Activated CD4-positive, alpha-beta memory T cell treated with anti-CD3 and anti-CD28 coated beads for 36 hours (primary cell): ENCODE measurements at regions not wholly inside any gene's neighbourhood (a gene's known extent, or its start where the extent isn't known, plus 50 kb on each side); places are given as distances from the start of the nearest gene placed in this dataset.
"Not testable (repeated sequence)": the region's sequence is repeated elsewhere in the genome, so short reads cannot be mapped to it uniquely, and the experiment has no call there.

Experiments
- CTCF ChIA-PET: fragments of 350-600 bp; sonication (Branson Sonifier 250); formaldehyde crosslinking; loops from one replicate; lab custom pipeline; 2021; ENCODE audit warnings: antibody characterized with exemption, inconsistent platforms; lab: Charles Lee
- POLR2A ChIA-PET: fragments of 350-600 bp; sonication (Branson Sonifier 250); formaldehyde crosslinking; loops from one replicate; lab custom pipeline; 2021; ENCODE audit warnings: antibody characterized with exemption; lab: Charles Lee
- DNase-seq: peaks from one replicate; pipeline ENCODE4 v3.0.0-alpha.2; 2020
- H3K27ac Mint-ChIP-seq: one replicate; pipeline ENCODE4 v1.8.0; 2021; ENCODE audit warnings: mixed read lengths
- H3K27me3 Mint-ChIP-seq: one replicate; pipeline ENCODE4 v1.8.0; 2021; ENCODE audit warnings: mixed read lengths
- H3K36me3 Mint-ChIP-seq: one replicate; pipeline ENCODE4 v1.8.0; 2021; ENCODE audit warnings: mixed read lengths
- H3K4me1 Mint-ChIP-seq: one replicate; pipeline ENCODE4 v1.8.0; 2021; ENCODE audit warnings: low read depth, mixed read lengths
- H3K4me3 Mint-ChIP-seq: one replicate; pipeline ENCODE4 v1.8.0; 2021; ENCODE audit warnings: mild to moderate bottlenecking, mixed read lengths
- H3K9me3 Mint-ChIP-seq: one replicate; pipeline ENCODE4 v1.8.0; 2021; ENCODE audit warnings: mixed read lengths
- intact Hi-C: fragments of 100-400 bp; cut with micrococcal nuclease; formaldehyde crosslinking; loops from one replicate; pipeline ENCODE4 v1.15.1; 2023

GRCh38 chr15:54789376-54789775, 407.4 kb downstream of the RSL24D1 start:
- Mint-ChIP-seq H3K4me3 (no peak overlapping the region), H3K36me3 (no peaks in the 10 kb centered on the region), H3K27ac (no peak overlapping the region), H3K4me1 (no peaks in the 10 kb centered on the region), H3K9me3 (peaks cover 5% of the 10 kb centered on the region), H3K27me3 (no peaks in the 10 kb centered on the region)
- CTCF ChIA-PET: no interaction called here
- intact Hi-C loops: no loop called here
- no peak for DNase-seq
- POLR2A ChIA-PET: no interaction called here

DNA sequence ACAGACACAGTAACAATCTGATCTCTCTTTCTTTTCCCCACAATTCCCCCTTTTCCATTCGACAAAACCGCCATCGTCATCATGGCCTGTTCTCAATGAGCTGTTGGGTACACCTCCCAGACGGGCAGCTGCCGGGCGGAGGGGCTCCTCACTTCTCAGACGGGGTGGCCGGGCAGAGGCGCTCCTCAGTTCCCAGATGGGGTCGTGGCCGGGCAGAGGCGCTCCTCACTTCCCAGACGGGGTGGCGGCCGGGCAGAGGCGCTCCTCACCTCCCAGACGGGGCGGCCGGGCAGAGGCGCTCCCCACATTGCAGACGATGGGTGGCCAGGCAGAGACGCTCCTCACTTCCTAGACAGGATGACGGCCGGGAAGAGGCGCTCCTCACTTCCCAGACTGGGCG, 415.5 kb downstream of the RSL24D1 start:
- H3K4me3 Mint-ChIP-seq, CTCF ChIA-PET, intact Hi-C loops, POLR2A ChIA-PET, H3K36me3 Mint-ChIP-seq, H3K4me1 Mint-ChIP-seq, H3K27me3 Mint-ChIP-seq, DNase-seq, H3K27ac Mint-ChIP-seq: not testable (repeated sequence)
- H3K9me3 Mint-ChIP-seq: peaks cover 11% of the 10 kb centered on the region

DNA sequence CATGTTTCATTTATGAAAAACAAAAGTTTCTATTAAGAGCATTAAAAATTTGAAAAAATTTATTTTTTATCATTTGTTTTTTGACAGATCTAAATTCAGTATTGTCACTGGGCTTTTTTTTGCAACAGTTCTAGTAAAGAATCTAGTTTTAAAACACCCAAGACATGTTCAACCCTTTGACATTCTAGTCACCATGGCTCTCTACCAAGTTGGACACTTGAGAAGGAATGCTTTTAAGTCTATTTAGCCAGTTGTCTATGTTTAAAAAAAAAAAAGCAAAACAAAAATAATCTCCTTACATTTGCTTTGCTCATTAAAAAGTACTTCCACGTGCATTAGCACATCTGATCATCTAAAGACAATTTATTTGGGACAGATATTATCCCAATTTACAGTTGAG, 417.5 kb downstream of the RSL24D1 start:
- H3K4me3 Mint-ChIP-seq: no peak overlapping the region
- H3K4me1 Mint-ChIP-seq: no peaks in the 10 kb centered on the region
- ChIA-PET CTCF (interaction anchor here (0.7 kb wide), 1 partner anchor 129 kb away, joined by 3 read pairs; no protein-coding TSS in a partner anchor), POLR2A (no interaction called here)
- peaks cover 5% of the 10 kb centered on the region for H3K9me3 Mint-ChIP-seq
- H3K27me3 Mint-ChIP-seq: no peaks in the 10 kb centered on the region
- intact Hi-C loops: no loop called here
- H3K36me3 Mint-ChIP-seq: no peaks in the 10 kb centered on the region
- no peak overlapping the region for H3K27ac Mint-ChIP-seq
- DNase-seq: no peak

DNA sequence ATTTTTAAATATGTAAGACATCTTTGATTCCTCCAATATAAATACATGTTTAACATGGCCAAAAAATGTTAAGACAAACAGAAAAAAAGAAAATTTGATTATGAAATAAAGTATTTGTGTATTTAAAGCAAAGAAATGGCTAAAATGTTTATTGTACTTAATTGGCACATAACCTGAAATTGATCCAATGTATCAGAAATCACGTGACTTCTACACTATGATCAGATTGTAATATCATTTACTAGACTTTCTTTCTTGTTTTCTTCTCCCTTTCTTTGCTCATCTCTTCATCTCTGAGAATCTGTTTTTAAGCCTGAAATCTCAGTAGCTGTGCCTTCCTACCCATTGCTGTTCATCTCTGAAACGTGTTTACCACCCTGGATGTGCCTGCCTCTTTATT, 420.3 kb downstream of the RSL24D1 start:
- no peaks in the 10 kb centered on the region for H3K27me3 Mint-ChIP-seq
- POLR2A ChIA-PET: no interaction called here
- no peak overlapping the region for H3K27ac Mint-ChIP-seq
- CTCF ChIA-PET: no interaction called here
- no peak for DNase-seq
- no peaks in the 10 kb centered on the region for H3K4me1 Mint-ChIP-seq
- intact Hi-C loops: no loop called here
- H3K9me3 Mint-ChIP-seq: no peaks in the 10 kb centered on the region
- no peak overlapping the region for H3K4me3 Mint-ChIP-seq
- H3K36me3 Mint-ChIP-seq: no peaks in the 10 kb centered on the region

- Mint-ChIP-seq H3K9me3 (no peaks in the 10 kb centered on the region), H3K36me3 (no peaks in the 10 kb centered on the region), H3K4me3 (no peak overlapping the region), H3K4me1 (no peaks in the 10 kb centered on the region), H3K27me3 (no peaks in the 10 kb centered on the region), H3K27ac (no peak overlapping the region)
- DNase-seq: no peak
- intact Hi-C loops: no loop called here
- CTCF ChIA-PET: no interaction called here
- POLR2A ChIA-PET: no interaction called here
Observed at GRCh38 chr15:54772663-54773062, 424.1 kb downstream of the RSL24D1 start.

GRCh38 chr15:54749461-54749860, 447.3 kb downstream of the RSL24D1 start:
- POLR2A ChIA-PET, CTCF ChIA-PET, H3K27ac Mint-ChIP-seq, intact Hi-C loops, H3K4me1 Mint-ChIP-seq, H3K4me3 Mint-ChIP-seq, DNase-seq, H3K27me3 Mint-ChIP-seq, H3K36me3 Mint-ChIP-seq: not testable (repeated sequence)
- peaks cover 11% of the 10 kb centered on the region for H3K9me3 Mint-ChIP-seq

- intact Hi-C loops: no loop called here
- Mint-ChIP-seq H3K27ac (no peak overlapping the region), H3K36me3 (no peaks in the 10 kb centered on the region), H3K4me1 (no peaks in the 10 kb centered on the region), H3K4me3 (no peak overlapping the region), H3K9me3 (peaks cover 21% of the 10 kb centered on the region), H3K27me3 (no peaks in the 10 kb centered on the region)
- ChIA-PET POLR2A (no interaction called here), CTCF (no interaction called here)
- no peak for DNase-seq
Observed at GRCh38 chr15:54722342-54722986, 474.3 kb downstream of the RSL24D1 start.

GRCh38 chr15:54719325-54719724, 477.4 kb downstream of the RSL24D1 start:
- H3K9me3 Mint-ChIP-seq: peaks cover 21% of the 10 kb centered on the region
- intact Hi-C loops: no loop called here

GRCh38 chr15:54707805-54708752, 488.7 kb downstream of the RSL24D1 start:
- Mint-ChIP-seq H3K4me1 (no peaks in the 10 kb centered on the region), H3K27ac (no peak overlapping the region), H3K9me3 (peaks cover 3% of the 10 kb centered on the region), H3K27me3 (no peaks in the 10 kb centered on the region), H3K36me3 (no peaks in the 10 kb centered on the region), H3K4me3 (no peak overlapping the region)
- CTCF ChIA-PET: no interaction called here
- DNase-seq: no peak
- intact Hi-C loops: no loop called here
- POLR2A ChIA-PET: no interaction called here

More at GRCh38 chr15:54719325-54719724, 477.4 kb downstream of the RSL24D1 start:
- H3K36me3 Mint-ChIP-seq: no peaks in the 10 kb centered on the region
- DNase-seq: no peak
- H3K4me3 Mint-ChIP-seq: no peak overlapping the region
- ChIA-PET CTCF (no interaction called here), POLR2A (no interaction called here)
- no peaks in the 10 kb centered on the region for H3K4me1 Mint-ChIP-seq
- no peak overlapping the region for H3K27ac Mint-ChIP-seq
- no peaks in the 10 kb centered on the region for H3K27me3 Mint-ChIP-seq

GRCh38 chr15:54687628-54688027, 509.1 kb downstream of the RSL24D1 start:
- CTCF ChIA-PET: no interaction called here
- no peaks in the 10 kb centered on the region for H3K9me3 Mint-ChIP-seq
- no peaks in the 10 kb centered on the region for H3K36me3 Mint-ChIP-seq
- POLR2A ChIA-PET: no interaction called here
- intact Hi-C loops: no loop called here
- H3K4me3 Mint-ChIP-seq: no peak overlapping the region
- DNase-seq: no peak
- H3K27ac Mint-ChIP-seq: no peak overlapping the region
- H3K27me3 Mint-ChIP-seq: peaks cover 2% of the 10 kb centered on the region
- no peaks in the 10 kb centered on the region for H3K4me1 Mint-ChIP-seq
